NCI-H1105 treated with DMSO at 0.1 percent for 48 hours (cell line): ENCODE measurements at regions not wholly inside any gene's neighbourhood (a gene's known extent, or its start where the extent isn't known, plus 50 kb on each side); places are given as distances from the start of the nearest gene placed in this dataset.

Experiments used
- DNase-seq: peaks from one replicate; lab custom pipeline; 2025; lab: John Stamatoyannopoulos, UW

GRCh38 chr15:62545467-62546227, 380.6 kb upstream of the C2CD4B start:
- DNase-seq = peak; percentile 18

DNA sequence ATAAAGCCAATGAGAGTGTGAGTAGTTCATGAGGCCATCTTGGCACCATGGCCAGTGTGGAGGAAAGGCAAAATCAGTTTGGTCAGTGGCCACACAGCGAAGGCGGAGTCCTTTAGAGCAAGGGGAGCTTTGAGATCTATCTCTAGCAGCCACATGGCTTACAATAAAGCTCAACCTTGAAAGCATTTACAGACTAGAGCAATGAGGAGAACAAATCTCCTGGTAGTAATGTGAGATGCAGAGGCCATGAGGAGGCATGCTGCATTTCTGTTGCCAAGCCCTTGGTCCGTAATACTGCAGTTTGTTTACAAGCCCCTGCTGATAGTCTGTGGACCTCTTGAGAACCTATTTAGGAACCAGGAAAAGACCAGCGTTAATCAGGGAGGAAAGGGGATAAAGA, 381.5 kb upstream of the C2CD4B start:
- DNase-seq = no peak

- no peak for DNase-seq
These were observed 382.5 kb upstream of the C2CD4B start for GRCh38 chr15:62547584-62547983.

GRCh38 chr15:62549345-62549970, 384.4 kb upstream of the C2CD4B start:
- peak; percentile 8 for DNase-seq

- DNase-seq = no peak
These were observed 385.0 kb upstream of the C2CD4B start for GRCh38 chr15:62550106-62550505.

GRCh38 chr15:62552444-62552843, 387.4 kb upstream of the C2CD4B start:
- DNase-seq = no peak

DNA sequence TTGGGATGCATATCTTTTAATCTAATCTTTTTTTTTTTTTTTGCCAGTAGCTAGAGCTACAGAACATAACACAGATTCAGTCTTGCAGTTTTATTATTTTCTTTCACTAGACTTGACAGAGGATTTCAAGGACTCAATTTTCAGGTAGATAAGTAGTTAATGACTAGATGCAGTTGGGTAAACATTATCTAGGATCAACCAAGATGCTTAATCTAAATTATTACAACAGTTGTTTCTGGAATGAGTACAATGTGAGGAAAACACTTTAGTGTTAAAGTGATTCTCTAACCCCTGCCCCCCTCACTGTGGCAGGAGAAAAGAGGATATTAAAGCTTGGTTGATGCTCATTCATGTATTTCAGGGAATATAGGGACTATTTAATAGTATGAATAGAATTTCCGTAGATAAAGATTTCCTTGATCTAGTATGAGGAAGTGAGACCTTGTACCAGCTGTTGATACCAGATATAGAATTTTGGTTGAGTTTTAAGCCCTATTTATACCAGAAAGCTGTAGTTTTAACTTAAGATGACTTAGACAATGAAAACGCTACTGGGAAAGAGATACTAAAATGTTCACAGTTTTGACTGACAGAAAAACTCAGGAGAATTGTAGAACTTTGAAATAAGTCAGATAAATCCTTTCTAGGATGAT, 389.0 kb upstream of the C2CD4B start:
- peak; percentile 90 for DNase-seq

DNA sequence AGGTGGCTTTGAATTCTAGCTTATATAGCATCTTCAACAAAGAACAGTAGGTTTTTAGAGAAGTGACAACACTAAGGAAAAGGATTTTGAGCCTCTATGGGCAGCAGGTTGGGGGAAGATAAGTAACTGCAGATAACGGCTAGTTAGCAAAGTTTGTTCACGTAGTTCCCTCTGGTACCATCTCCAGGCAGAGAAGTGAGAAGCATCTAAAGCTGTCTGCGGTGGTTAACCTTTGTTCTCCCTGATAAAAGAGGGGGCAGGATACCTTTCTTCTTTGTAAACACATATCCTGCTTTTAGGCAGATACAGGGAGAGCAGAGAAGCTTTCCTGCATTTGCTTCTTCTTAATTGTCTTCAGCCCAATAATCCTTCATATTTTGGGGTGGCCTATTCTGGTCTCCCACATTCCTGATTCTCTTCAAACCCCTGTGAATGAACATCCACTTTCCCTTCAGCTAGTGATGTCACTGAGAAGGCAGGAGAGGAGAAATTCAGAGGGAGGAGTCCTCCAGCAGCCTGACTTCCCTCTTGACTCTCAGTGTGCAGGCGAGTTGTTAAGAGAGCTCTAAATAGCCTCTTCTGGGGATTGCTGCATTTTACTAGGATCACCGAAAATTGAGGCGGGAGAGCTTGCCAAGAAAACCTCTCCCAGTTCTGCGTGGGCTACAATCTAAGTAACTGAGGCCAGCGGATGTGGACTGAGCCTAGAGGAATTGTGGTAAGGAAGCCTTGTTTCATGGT, 393.7 kb upstream of the C2CD4B start:
- DNase-seq = peak; percentile 30

GRCh38 chr15:62559381-62559733, 394.3 kb upstream of the C2CD4B start:
- no peak for DNase-seq

DNA sequence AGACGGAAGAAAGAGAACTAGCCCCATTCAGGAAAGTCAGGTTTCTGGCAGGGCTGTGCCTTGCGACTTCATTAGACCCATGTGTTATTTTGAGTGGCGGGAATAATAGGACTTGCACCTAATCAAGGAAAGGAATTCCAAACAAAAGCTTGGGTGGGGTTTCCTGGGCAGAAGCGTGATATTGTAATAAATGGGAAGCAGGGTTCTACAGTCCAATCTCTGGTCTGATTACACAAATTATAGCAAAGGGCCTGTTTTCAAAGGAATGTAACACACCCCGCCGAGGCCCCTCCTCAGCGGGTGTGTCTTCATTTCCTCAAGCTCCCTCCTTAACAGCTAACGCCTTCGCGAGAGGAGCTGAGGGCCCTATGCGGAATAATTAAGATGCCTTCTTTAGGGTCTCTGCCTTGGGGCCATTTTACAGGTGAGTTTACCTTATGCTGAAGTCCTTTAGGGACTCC, 396.0 kb upstream of the C2CD4B start:
- DNase-seq = no peak

- DNase-seq = no peak
These were observed 396.5 kb upstream of the C2CD4B start for GRCh38 chr15:62561571-62561970.

DNA sequence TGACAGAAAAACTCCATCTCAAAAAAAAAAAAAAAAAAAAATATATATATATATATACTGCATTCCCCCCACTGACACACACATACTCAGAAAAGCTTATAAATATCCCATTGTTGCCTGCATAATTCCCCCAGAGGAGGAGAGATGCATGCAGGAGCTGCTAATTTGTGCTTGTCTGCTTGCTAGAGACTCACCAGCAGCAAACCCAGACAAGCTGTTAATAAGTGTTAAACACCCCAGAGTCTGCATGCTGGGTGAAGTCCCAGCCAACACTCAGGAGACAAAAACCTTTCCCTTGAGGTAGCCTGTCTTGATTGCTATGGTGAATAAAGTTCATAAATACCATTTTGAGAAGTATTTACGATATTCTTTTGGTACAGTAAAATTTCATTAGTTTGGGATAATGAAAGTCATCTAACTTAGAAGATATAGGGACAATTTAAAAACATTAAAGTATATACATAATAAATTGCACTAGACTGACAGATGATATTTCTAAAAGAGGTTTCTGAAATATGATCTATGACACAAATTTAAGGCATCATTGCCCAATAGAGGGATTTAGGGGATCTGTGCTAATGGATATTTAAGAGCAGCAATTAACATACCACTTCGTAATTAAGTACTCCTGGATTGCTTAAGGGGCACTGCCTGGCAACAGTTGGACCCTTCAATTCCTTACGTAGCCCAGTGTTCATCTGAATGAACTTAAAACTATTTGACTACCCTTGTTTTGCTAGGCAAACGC, 400.0 kb upstream of the C2CD4B start:
- peak; percentile 89 for DNase-seq

GRCh38 chr15:62565634-62566026, 400.5 kb upstream of the C2CD4B start:
- DNase-seq = peak; percentile 71

DNA sequence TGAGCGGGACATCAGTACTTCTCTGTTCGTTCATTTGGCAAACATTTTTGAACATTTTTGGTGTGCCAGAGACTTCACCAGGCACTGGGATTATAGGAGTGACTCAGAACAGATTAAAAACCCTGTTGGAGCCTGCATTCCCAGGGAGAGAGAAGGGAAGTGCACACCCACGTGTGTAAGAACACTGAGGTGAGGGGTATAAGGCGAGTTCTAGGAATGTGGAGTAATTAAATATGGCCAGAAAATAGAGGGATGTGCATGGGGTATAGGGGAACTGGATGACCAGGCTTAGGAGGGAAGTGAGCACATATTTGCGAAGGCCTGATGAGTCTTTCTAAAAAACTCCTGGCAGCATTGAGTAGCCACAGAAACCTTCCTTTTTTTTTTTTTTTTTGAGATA, 401.2 kb upstream of the C2CD4B start:
- no peak for DNase-seq

GRCh38 chr15:62567501-62567900, 402.4 kb upstream of the C2CD4B start:
- no peak for DNase-seq

DNA sequence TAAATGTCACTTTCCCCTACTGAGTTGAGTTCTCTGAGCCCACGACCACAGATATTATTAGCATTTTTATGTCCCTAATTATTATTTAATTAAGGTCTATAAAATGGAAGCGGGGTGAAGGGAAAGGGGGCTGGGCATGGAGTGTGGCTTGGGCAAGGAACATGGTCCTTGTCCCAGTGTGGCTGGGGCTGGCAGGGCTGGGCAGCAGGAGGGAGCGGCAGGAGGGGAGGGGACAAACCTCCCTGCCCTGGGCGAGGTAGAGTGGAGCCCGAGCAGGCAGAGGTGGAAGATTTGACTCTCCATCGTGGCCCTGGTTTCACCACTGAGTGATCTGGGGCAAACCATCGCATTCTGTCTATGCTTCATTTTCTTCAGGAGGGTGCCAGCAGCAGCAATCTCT, 402.9 kb upstream of the C2CD4B start:
- DNase-seq = no peak

DNA sequence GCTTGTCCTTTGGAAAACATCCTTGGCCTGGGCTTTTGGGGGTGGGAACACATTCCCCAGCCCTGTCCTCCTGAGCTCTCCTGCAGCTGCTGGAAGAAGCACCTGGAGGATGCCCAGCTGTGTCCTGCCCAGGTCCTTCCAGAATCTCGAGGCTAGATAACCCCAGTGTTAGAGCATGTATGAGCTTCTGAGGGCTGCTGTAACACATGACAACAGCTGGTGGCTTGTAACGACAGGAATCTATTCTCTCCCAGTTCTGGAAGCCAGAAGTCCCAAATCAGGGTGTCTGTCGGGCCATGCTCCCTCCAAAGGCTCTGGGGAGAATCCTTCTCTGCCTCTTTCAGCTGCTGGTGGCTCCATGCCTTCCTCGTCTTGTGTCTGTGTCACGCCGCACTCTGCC, 403.6 kb upstream of the C2CD4B start:
- DNase-seq = no peak

- DNase-seq = peak; percentile 99
These were observed 404.6 kb upstream of the C2CD4B start for GRCh38 chr15:62569460-62570404.

DNA sequence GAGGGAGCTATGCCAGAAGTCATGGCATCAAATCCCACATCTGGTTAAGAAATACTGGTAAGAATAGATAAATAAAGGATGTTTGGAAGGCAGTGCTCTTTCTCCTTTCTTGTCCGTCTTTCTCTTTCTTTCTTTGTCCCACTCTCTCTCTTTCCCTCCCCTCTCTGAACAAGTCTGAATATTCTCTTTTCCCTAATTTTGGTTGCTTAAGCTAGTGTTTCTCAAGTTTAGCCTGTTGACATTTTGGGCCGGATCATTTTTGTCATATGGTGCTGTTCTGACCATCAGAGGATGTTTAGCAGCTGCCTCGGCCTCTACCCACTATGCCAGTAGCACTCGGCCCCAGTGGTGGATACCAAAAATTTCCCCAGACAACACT, 405.3 kb upstream of the C2CD4B start:
- no peak for DNase-seq

GRCh38 chr15:62571072-62571471, 406.0 kb upstream of the C2CD4B start:
- DNase-seq = no peak

- DNase-seq = no peak
These were observed 407.7 kb upstream of the C2CD4B start for GRCh38 chr15:62572797-62573196.
